ENCODE measurements at regions not wholly inside any gene's neighbourhood (a gene's known extent, or its start where the extent isn't known, plus 50 kb on each side); places are given as distances from the start of the nearest gene placed in this dataset.

DNA sequence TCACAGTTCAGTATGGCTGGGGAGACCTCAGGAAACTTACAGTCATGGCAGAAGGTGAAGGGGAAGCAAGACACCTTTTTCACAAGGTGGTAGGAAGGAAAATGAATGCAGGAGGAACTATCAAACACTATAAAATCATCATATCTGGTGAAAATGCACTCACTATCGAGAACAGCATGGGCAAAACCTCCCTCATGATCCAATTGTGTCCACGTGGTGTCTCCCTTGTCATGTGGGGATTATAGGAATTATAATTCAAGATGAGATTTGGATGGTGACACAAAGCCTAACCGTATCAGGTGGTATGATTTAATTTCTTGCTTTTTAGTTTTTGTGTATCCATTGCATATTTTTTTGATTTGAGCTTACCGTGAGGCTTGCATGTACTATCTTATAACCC lies 133.2 kb upstream of the SYNCRIP start:
- DNase-seq (no peak), FAIRE-seq (no peak), ATAC-seq (no peak)

GRCh38 chr6:85772641-85773040 lies 130.0 kb upstream of the SYNCRIP start:
- 72 to 80% methylated on average over 2 of the region's 2 CpGs for WGBS, 2 donors
- H3K9me3 ChIP-seq: no peaks in the 10 kb centered on the region
- no peak for TF ChIP-seq CTCF (IDR thresholded peaks at IDR 0.05)
- no peaks in the 10 kb centered on the region for H3K27me3 ChIP-seq
- H3K27ac ChIP-seq: no peak overlapping the region
- ATAC-seq (no peak), FAIRE-seq (no peak), DNase-seq (no peak)
- H3K36me3 ChIP-seq: no peaks in the 10 kb centered on the region
- no peak overlapping the region for H3K4me3 ChIP-seq
- intact Hi-C loops (cut with DNase I): no loop called here
- no peaks in the 10 kb centered on the region for H3K4me1 ChIP-seq

More for the DNA sequence above, 133.2 kb upstream of the SYNCRIP start:
- Histone ChIP-seq H3K4me3 (no peak overlapping the region), H3K36me3 (no peaks in the 10 kb centered on the region), H3K27ac (no peak overlapping the region), H3K4me1 (no peaks in the 10 kb centered on the region), H3K27me3 (no peaks in the 10 kb centered on the region), H3K9me3 (no peaks in the 10 kb centered on the region)
- intact Hi-C loops (cut with DNase I): no loop called here
- 72 to 76% methylated on average over 4 of the region's 4 CpGs for WGBS, 2 donors
- TF ChIP-seq CTCF (IDR thresholded peaks at IDR 0.05): no peak

- no peak overlapping the region for H3K27ac ChIP-seq
- no peaks in the 10 kb centered on the region for H3K36me3 ChIP-seq
Measured at GRCh38 chr6:85771925-85772430, 129.3 kb upstream of the SYNCRIP start.

DNA sequence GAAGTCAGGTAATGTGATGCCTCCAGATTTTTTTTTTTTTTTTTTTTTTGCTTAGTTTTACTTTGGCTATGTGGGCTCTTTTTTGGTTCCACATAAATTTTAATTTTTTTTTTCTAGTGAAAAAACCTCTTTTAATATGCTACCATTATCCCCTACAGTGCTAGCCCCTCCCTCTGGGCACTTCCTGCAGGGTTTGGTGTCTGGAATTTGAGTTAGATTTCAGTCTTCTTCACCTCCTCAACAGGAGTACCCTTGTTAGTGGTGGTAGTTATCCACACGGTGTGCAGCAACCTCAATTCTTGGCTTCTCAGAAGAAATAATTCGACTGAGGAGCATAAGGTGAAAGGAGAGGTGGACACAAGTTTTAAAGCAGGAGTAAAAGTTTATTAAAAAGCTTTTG lies 128.8 kb upstream of the SYNCRIP start:
- intact Hi-C loops (cut with DNase I): no loop called here
- H3K27me3 ChIP-seq: no peaks in the 10 kb centered on the region
- FAIRE-seq (no peak), ATAC-seq (no peak), DNase-seq (no peak)
- H3K36me3 ChIP-seq: no peaks in the 10 kb centered on the region
- H3K9me3 ChIP-seq: no peaks in the 10 kb centered on the region
- H3K4me3 ChIP-seq: no peak overlapping the region
- no peaks in the 10 kb centered on the region for H3K4me1 ChIP-seq
- H3K27ac ChIP-seq: no peak overlapping the region
- TF ChIP-seq CTCF (IDR thresholded peaks at IDR 0.05): no peak
- 71 to 82% methylated on average over 2 of the region's 2 CpGs for WGBS, 2 donors

More at GRCh38 chr6:85771925-85772430, 129.3 kb upstream of the SYNCRIP start:
- no peak for FAIRE-seq
- TF ChIP-seq CTCF (IDR thresholded peaks at IDR 0.05): no peak
- Histone ChIP-seq H3K9me3 (no peaks in the 10 kb centered on the region), H3K4me1 (no peaks in the 10 kb centered on the region), H3K4me3 (no peak overlapping the region), H3K27me3 (no peaks in the 10 kb centered on the region)
- ATAC-seq: no peak
- intact Hi-C loops (cut with DNase I): no loop called here
- DNase-seq: no peak
- WGBS, 2 donors: 78 to 79% methylated on average over 3 of the region's 3 CpGs

GRCh38 chr6:85764844-85765243 lies 122.2 kb upstream of the SYNCRIP start:
- FAIRE-seq (no peak), DNase-seq (no peak), ATAC-seq (no peak)
- no peak overlapping the region for H3K4me3 ChIP-seq
- no peak for TF ChIP-seq CTCF (IDR thresholded peaks at IDR 0.05)
- no peaks in the 10 kb centered on the region for H3K36me3 ChIP-seq
- no peaks in the 10 kb centered on the region for H3K27me3 ChIP-seq
- no peak overlapping the region for H3K27ac ChIP-seq
- H3K4me1 ChIP-seq: no peaks in the 10 kb centered on the region
- intact Hi-C loops (cut with DNase I): loop anchor here in 1 of 3 donors (10.0 kb wide), 1 partner anchor 420 kb away; no protein-coding TSS in a partner anchor
- 88 to 91% methylated on average over 3 of the region's 3 CpGs for WGBS, 2 donors
- H3K9me3 ChIP-seq: no peaks in the 10 kb centered on the region
